Amniotic epithelial cell (primary cell): ENCODE measurements at regions not wholly inside any gene's neighbourhood (a gene's known extent, or its start where the extent isn't known, plus 50 kb on each side); places are given as distances from the start of the nearest gene placed in this dataset.

ENCODE experiments used
- DNase-seq: peaks from one replicate; pipeline ENCODE4 v3.0.0-alpha.2; 2010; ENCODE audit warnings: low read depth

GRCh38 chr15:26374806-26375205 lies 398.1 kb downstream of the GABRB3 start:
- no peak for DNase-seq

GRCh38 chr15:26372706-26373105 lies 400.2 kb downstream of the GABRB3 start:
- no peak for DNase-seq

DNA sequence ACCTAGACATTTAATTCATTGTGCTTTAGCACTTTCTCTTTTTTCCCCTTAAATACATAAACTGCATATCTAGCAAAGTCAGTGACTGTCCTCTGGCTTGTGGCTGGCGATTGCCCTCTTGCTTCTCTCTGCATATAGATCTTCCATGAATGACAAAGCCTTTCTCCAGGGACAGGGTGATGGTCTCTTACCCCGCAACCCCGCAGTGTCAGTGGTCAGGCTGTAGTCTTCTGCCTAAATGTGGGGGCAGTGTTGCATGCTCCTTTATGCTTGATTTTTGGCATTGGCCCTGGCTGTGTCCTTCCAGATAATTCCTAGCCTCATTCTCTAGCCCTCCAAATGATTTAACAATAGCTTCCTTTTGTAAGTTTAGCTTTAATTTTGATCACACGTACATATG lies 407.8 kb downstream of the GABRB3 start:
- DNase-seq, result no peak

DNA sequence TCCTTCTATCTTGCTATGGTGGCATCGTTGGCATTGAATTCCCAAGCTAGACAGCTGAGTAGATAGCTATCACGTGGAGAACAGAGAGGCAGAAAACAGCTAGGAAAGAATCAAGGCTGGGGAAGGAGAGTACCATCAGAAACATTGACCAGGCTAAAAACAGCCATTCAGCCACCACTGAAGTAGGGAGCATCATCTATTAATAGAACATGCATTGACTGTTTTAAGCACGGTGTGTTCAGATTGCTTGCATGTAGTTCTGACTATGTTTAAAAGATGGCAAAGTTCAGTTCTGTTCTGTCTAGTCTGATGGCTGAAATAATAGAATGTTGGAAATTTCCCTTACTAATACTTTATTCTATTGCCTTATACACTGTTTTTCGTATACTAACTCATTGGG lies 413.0 kb downstream of the GABRB3 start:
- no peak for DNase-seq

- no peak for DNase-seq
Measured at GRCh38 chr15:26358708-26359107, 414.2 kb downstream of the GABRB3 start.

DNA sequence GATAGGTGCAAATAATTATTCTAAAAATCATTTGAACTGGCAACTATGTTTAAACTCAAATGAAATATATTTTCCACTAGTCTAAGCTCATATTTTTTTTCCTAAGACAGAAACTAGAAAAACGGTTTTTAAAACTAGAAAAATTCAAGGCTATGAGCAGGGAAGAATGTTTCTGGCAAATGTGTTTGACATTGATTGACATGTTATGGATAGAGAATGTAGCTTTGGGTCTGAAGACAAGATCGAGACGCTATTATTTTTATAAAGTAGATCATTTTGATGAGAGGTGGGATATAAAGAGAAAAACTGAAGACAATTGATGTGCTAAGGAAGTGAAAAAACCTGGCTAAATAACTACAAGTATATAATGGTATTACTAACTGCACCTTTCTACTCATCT lies 415.2 kb downstream of the GABRB3 start:
- no peak for DNase-seq

DNA sequence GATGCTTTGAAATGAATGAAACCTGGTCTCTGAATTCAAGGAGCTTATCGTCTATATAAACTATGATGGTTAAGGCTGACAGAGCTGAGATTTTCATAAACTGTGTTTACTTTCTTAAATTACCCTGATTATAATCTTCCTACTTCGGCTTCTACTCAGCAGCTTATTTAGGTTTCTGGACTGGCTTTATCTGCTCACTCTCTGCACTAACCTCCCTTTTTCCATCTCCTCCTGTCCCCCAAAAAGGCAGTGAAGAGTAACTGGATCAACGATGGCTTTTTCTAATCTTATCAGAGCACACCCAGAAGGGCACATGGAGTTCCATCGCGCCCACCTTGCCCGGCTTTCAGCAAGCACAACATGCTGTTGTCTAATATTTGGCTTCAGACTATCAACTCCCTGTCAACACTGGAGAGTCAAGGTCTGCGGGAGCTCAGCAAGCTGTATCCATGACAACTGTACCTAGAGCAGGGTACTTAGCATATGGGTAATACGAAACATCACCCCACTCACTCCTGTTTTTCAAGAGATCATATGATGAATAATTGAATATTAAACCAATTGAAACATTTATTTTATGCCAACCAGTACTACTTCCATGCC lies 417.3 kb downstream of the GABRB3 start:
- DNase-seq, result no peak

GRCh38 chr15:26352909-26353308 lies 420.0 kb downstream of the GABRB3 start:
- no peak for DNase-seq

- no peak for DNase-seq
Measured at GRCh38 chr15:26352406-26352805, 420.5 kb downstream of the GABRB3 start.

GRCh38 chr15:26325495-26325894 lies 447.4 kb downstream of the GABRB3 start:
- no peak for DNase-seq

DNA sequence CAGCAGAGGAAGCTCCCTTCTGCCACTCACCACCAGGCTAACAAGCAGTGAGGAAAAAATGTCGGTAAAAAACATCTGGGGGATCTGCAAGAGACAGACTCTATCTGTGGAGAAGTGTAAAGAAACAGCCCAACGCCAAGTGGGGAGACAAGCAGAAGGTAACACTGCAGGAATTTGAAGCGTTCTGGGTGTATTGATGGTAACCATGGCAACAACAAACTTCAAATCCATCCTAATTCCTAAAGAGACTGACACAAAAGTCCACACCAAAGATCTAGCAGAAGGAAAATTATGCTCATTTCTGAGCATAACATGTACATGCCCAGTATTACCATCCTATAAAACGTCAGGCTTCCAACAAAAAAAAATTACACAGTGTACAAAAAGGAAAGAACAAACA lies 449.3 kb downstream of the GABRB3 start:
- DNase-seq, result no peak

DNA sequence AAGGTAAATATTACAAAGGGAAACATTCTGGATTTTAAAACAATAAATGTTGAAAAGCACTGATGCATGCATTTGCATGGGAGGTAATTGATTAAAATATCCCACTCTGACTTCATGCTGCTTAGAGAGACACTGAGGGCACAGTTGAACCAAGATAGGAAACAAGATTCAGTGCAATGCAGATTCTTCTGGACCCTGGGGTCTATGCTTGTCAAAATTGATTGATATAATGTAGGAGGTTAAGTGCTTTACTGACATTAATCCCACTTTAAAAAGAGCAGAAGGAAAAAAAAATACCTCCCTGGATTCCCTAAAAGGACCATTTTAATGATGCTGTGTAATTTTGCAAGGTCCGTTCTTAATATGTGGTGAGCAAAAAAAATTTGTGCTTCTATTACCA lies 454.2 kb downstream of the GABRB3 start:
- DNase-seq, result no peak

- no peak for DNase-seq
Measured at GRCh38 chr15:26314577-26314976, 451.4 kb upstream of the ATP10A start.

GRCh38 chr15:26311710-26312236 lies 448.6 kb upstream of the ATP10A start:
- no peak for DNase-seq

DNA sequence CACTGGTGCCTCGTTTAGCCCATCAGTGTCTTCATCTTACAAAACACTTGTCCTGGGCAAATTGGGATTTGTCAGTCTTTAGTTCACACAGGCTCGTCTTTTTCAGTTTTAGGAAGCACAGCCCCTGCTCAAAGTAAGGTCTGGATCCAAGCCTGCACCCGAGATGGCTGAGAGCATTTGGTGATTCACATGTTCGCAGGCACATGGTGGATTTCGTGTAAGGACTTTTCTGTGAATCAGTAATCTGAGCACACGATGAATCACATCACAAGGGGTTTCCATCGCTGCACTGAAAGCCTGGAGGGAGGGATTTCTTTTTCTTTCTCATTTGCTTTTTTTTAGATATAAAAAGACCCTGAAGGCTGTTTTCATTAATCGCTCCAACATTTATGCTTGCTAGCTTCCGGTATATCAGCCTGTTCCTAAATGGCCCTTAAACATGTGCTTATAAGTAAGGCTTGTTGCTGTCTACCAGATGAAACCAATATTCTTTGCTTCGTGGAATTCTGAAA lies 435.6 kb upstream of the ATP10A start:
- no peak for DNase-seq

GRCh38 chr15:26298010-26298658 lies 435.0 kb upstream of the ATP10A start:
- DNase-seq, result no peak

GRCh38 chr15:26295336-26296085 lies 432.4 kb upstream of the ATP10A start:
- DNase-seq, result no peak

DNA sequence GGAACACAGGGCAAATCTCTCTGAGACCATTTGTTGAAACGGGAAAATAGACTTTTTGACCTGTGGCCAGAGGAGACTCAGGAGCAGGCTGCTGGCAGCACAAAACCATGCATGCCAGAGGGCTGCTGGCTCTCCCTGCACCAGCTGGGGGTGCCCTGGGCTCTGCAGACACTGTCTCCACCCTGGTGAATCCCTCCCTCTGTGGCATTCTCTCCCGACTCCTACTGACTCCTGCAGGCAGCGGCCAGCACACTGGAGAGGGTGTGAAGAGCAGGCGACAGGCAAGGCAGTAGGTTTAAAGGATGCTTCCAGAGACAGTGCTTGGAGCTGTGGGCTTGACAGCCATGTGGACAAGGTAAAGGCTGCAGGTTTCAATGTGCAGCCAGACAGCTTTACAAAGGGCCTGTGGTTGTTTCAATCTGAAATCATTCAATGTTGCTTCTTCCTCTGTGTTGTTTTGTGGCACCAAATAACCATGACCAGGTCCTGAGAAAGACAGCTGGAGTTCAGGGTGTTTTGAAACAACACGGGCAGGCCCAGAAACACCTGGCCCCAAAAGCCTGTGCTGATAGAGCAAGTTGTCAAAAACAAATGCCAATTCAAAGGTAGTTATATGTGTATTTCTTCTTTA lies 431.0 kb upstream of the ATP10A start:
- DNase-seq, result no peak

DNA sequence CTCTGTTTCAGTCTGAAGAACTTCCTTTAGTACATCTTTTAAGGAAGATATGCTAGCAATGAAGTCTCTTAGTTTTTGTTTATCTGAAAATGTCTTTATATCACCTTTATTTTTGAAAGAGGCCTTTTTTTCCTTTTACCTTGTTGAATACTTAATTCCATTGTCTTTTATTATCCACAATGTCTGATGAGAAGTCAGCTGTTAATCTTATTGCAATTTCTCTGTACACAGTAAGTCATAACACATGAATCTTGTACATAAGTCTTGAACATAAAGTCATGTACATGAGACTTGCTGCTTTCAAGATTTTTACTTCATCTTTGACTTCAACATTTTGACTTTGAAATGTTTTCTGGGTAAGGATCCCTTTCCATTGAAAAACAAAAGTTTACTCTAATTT lies 424.3 kb upstream of the ATP10A start:
- no peak for DNase-seq

DNA sequence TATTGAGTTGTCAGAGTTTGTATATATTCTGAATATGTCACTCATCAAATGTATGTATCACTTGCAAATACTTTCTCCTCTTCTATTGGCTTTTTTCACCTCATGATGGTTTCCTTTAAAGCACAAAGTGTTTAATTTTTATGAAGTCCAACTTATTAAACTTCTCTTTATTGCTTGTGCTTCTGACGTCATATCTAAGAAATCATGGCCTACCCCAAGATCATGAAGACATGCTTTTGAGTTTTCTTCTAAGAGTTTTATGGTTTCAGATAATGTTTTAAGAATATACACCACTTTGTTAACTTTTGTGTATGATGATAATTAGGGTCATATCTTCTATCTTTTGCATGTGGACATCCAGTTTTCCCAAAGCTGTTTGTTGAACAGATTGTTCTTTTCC lies 417.2 kb upstream of the ATP10A start:
- DNase-seq, result no peak

GRCh38 chr15:26261966-26262365 lies 398.8 kb upstream of the ATP10A start:
- DNase-seq, result no peak

GRCh38 chr15:26261413-26261812 lies 398.3 kb upstream of the ATP10A start:
- DNase-seq, result no peak
